ENCODE measurements at regions not wholly inside any gene's neighbourhood (a gene's known extent, or its start where the extent isn't known, plus 50 kb on each side); places are given as distances from the start of the nearest gene placed in this dataset.

- Histone ChIP-seq H3K27ac (no peak overlapping the region), H3K4me3 (no peak overlapping the region), H3K36me3 (no peaks in the 10 kb centered on the region), H3K27me3 (no peaks in the 10 kb centered on the region), H3K9me3 (no peaks in the 10 kb centered on the region), H3K4me1 (no peaks in the 10 kb centered on the region)
- no peak for DNase-seq (ENCODE audit: low spot score in 2 of 2)
- intact Hi-C loops (cut with DNase I; ENCODE audit: low total_unique reads), result loop anchor here (10.0 kb wide), 1 partner anchor 146 kb away; the partner anchor contains the start of gene LAMA2
- TF ChIP-seq CTCF (IDR thresholded peaks at IDR 0.05) (no peak), POLR2AphosphoS5 (IDR thresholded peaks at IDR 0.05) (no peak), POLR2A (IDR thresholded peaks at IDR 0.05) (no peak)
These were observed 143.8 kb upstream of the LAMA2 start for GRCh38 chr6:128739112-128739511.

GRCh38 chr6:128738112-128738511 lies 144.8 kb upstream of the LAMA2 start:
- Histone ChIP-seq H3K9me3 (no peaks in the 10 kb centered on the region), H3K36me3 (no peaks in the 10 kb centered on the region), H3K4me3 (no peak overlapping the region), H3K27ac (no peak overlapping the region), H3K4me1 (no peaks in the 10 kb centered on the region), H3K27me3 (no peaks in the 10 kb centered on the region)
- DNase-seq (ENCODE audit: low spot score in 2 of 2), result no peak
- TF ChIP-seq CTCF (IDR thresholded peaks at IDR 0.05), result no peak
- TF ChIP-seq POLR2AphosphoS5 (IDR thresholded peaks at IDR 0.05), result no peak
- TF ChIP-seq POLR2A (IDR thresholded peaks at IDR 0.05), result no peak
- intact Hi-C loops (cut with DNase I; ENCODE audit: low total_unique reads), result loop anchor here (10.0 kb wide), 1 partner anchor 147 kb away; the partner anchor contains the start of gene LAMA2

- no peak overlapping the region for H3K27ac ChIP-seq
- no peaks in the 10 kb centered on the region for H3K27me3 ChIP-seq
- H3K4me3 ChIP-seq, result no peak overlapping the region
- H3K36me3 ChIP-seq, result no peaks in the 10 kb centered on the region
- H3K4me1 ChIP-seq, result no peaks in the 10 kb centered on the region
- intact Hi-C loops (cut with DNase I; ENCODE audit: low total_unique reads), result loop anchor here (10.0 kb wide), 1 partner anchor 148 kb away; the partner anchor contains the start of gene LAMA2
- no peak for DNase-seq (ENCODE audit: low spot score in 2 of 2)
- H3K9me3 ChIP-seq, result no peaks in the 10 kb centered on the region
- TF ChIP-seq CTCF (IDR thresholded peaks at IDR 0.05) (no peak), POLR2A (IDR thresholded peaks at IDR 0.05) (no peak)
These were observed 146.2 kb upstream of the LAMA2 start for GRCh38 chr6:128736780-128737179.

GRCh38 chr6:128731249-128732165 lies 151.4 kb upstream of the LAMA2 start:
- H3K4me1 ChIP-seq, result no peaks in the 10 kb centered on the region
- no peaks in the 10 kb centered on the region for H3K36me3 ChIP-seq
- TF ChIP-seq POLR2A (IDR thresholded peaks at IDR 0.05), result no peak
- TF ChIP-seq CTCF (IDR thresholded peaks at IDR 0.05), result peak in 2 of 3 donors; percentile 43 to 52
- no peak for DNase-seq (ENCODE audit: low spot score in 2 of 2)
- no peaks in the 10 kb centered on the region for H3K27me3 ChIP-seq
- H3K9me3 ChIP-seq, result no peaks in the 10 kb centered on the region
- H3K27ac ChIP-seq, result no peak overlapping the region
- H3K4me3 ChIP-seq, result no peak overlapping the region
- intact Hi-C loops (cut with DNase I; ENCODE audit: low total_unique reads), result loop anchor here (10.0 kb wide), 1 partner anchor 153 kb away; the partner anchor contains the start of gene LAMA2

- DNase-seq (ENCODE audit: low spot score in 2 of 2), result no peak
- intact Hi-C loops (cut with DNase I; ENCODE audit: low total_unique reads), result no loop called here
- Histone ChIP-seq H3K4me1 (no peaks in the 10 kb centered on the region), H3K27ac (no peak overlapping the region), H3K27me3 (no peaks in the 10 kb centered on the region), H3K4me3 (no peak overlapping the region), H3K36me3 (no peaks in the 10 kb centered on the region), H3K9me3 (no peaks in the 10 kb centered on the region)
- TF ChIP-seq POLR2A (IDR thresholded peaks at IDR 0.05), result no peak
- TF ChIP-seq POLR2AphosphoS5 (IDR thresholded peaks at IDR 0.05), result no peak
- no peak for TF ChIP-seq CTCF (IDR thresholded peaks at IDR 0.05)
These were observed 155.4 kb upstream of the LAMA2 start for GRCh38 chr6:128727500-128727899.

Data from breast epithelium (tissue), 4 donors.